ENCODE measurements at regions not wholly inside any gene's neighbourhood (a gene's known extent, or its start where the extent isn't known, plus 50 kb on each side); places are given as distances from the start of the nearest gene placed in this dataset.
"Not testable (repeated sequence)": the region's sequence is repeated elsewhere in the genome, so short reads cannot be mapped to it uniquely, and the experiment has no call there.

- no peaks in the 10 kb centered on the region for H3K36me3 ChIP-seq
- no peak for ATAC-seq (ENCODE audit: low FRiP score in 2 of 2)
- no peaks in the 10 kb centered on the region for H3K27me3 ChIP-seq
- H3K4me3 ChIP-seq = no peak overlapping the region
- WGBS, 2 donors = 88 to 95% methylated on average over 26 to 30 of the region's 30 CpGs
- no peak overlapping the region for H3K27ac ChIP-seq
- TF ChIP-seq EP300 (IDR thresholded peaks at IDR 0.05) = no peak
- TF ChIP-seq POLR2A (IDR thresholded peaks at IDR 0.05) = no peak
- TF ChIP-seq POLR2AphosphoS5 (IDR thresholded peaks at IDR 0.05) = no peak
- no peak for TF ChIP-seq CTCF (IDR thresholded peaks at IDR 0.05)
- DNase-seq = peak in 1 of 2 donors; percentile 60
- H3K9me3 ChIP-seq = no peaks in the 10 kb centered on the region
- H3K4me1 ChIP-seq = no peaks in the 10 kb centered on the region
These were observed 118.1 kb downstream of the TNFRSF13B start for GRCh38 chr17:16853661-16854320.

GRCh38 chr17:16849861-16850260 lies 122.1 kb downstream of the TNFRSF13B start:
- not testable (repeated sequence) for H3K36me3 ChIP-seq; DNase-seq; ATAC-seq (ENCODE audit: low FRiP score in 2 of 2); H3K27me3 ChIP-seq; H3K4me1 ChIP-seq; H3K4me3 ChIP-seq; H3K27ac ChIP-seq; H3K9me3 ChIP-seq
- 74 to 100% methylated on average over 1 to 5 of the region's 7 CpGs for WGBS, 2 donors

- H3K4me3 ChIP-seq; H3K36me3 ChIP-seq; ATAC-seq (ENCODE audit: low FRiP score in 2 of 2); H3K4me1 ChIP-seq; H3K27ac ChIP-seq; H3K9me3 ChIP-seq; H3K27me3 ChIP-seq: not testable (repeated sequence)
- DNase-seq = peak in 1 of 2 donors; percentile 63
- no CpG with 5 or more reads among the region's 14 CpGs for WGBS, 2 donors
These were observed 122.9 kb downstream of the TNFRSF13B start for GRCh38 chr17:16848997-16849396.

- no CpG with 5 or more reads among the region's 9 CpGs for WGBS, 2 donors
- H3K27me3 ChIP-seq; H3K9me3 ChIP-seq; ATAC-seq (ENCODE audit: low FRiP score in 2 of 2); H3K36me3 ChIP-seq; DNase-seq; H3K27ac ChIP-seq; H3K4me3 ChIP-seq; H3K4me1 ChIP-seq: not testable (repeated sequence)
These were observed 126.8 kb downstream of the TNFRSF13B start for GRCh38 chr17:16845098-16845497.

GRCh38 chr17:16844669-16845068 lies 127.2 kb downstream of the TNFRSF13B start:
- H3K27ac ChIP-seq; H3K36me3 ChIP-seq; H3K27me3 ChIP-seq; H3K4me1 ChIP-seq; DNase-seq; ATAC-seq (ENCODE audit: low FRiP score in 2 of 2); H3K4me3 ChIP-seq; H3K9me3 ChIP-seq: not testable (repeated sequence)
- 60% methylated on average over 1 of the region's 6 CpGs; no CpG with 5 or more reads in 1 of the 2 donors for WGBS, 2 donors

- DNase-seq; H3K9me3 ChIP-seq; H3K4me1 ChIP-seq; H3K36me3 ChIP-seq; H3K27me3 ChIP-seq; H3K27ac ChIP-seq; H3K4me3 ChIP-seq; ATAC-seq (ENCODE audit: low FRiP score in 2 of 2): not testable (repeated sequence)
- no CpG with 5 or more reads among the region's 7 CpGs for WGBS, 2 donors
These were observed 128.4 kb downstream of the TNFRSF13B start for GRCh38 chr17:16843511-16843910.

- H3K4me3 ChIP-seq; H3K9me3 ChIP-seq; DNase-seq; H3K36me3 ChIP-seq; H3K4me1 ChIP-seq; ATAC-seq (ENCODE audit: low FRiP score in 2 of 2); H3K27ac ChIP-seq; H3K27me3 ChIP-seq: not testable (repeated sequence)
- 50 to 71% methylated on average over 2 to 4 of the region's 6 CpGs for WGBS, 2 donors
These were observed 129.6 kb downstream of the TNFRSF13B start for GRCh38 chr17:16842346-16842745.

GRCh38 chr17:16841896-16842295 lies 130.0 kb downstream of the TNFRSF13B start:
- H3K27me3 ChIP-seq; DNase-seq; H3K4me1 ChIP-seq; H3K36me3 ChIP-seq; H3K9me3 ChIP-seq; ATAC-seq (ENCODE audit: low FRiP score in 2 of 2); H3K27ac ChIP-seq; H3K4me3 ChIP-seq: not testable (repeated sequence)
- no CpG with 5 or more reads among the region's 10 CpGs for WGBS, 2 donors

- WGBS, 2 donors = no CpG with 5 or more reads among the region's 9 CpGs
- not testable (repeated sequence) for H3K27ac ChIP-seq, H3K9me3 ChIP-seq, H3K4me3 ChIP-seq, H3K27me3 ChIP-seq, H3K36me3 ChIP-seq, DNase-seq, H3K4me1 ChIP-seq
- peak; percentile 16 to 54 for ATAC-seq (ENCODE audit: low FRiP score in 2 of 2)
These were observed 131.7 kb downstream of the TNFRSF13B start for GRCh38 chr17:16840219-16840618.

GRCh38 chr17:16839242-16840175 lies 132.4 kb downstream of the TNFRSF13B start:
- WGBS, 2 donors = 67% methylated on average over 6 of the region's 16 CpGs; no CpG with 5 or more reads in 1 of the 2 donors

GRCh38 chr17:16838795-16839194 lies 133.1 kb downstream of the TNFRSF13B start:
- DNase-seq, H3K27ac ChIP-seq, H3K27me3 ChIP-seq, H3K9me3 ChIP-seq, H3K36me3 ChIP-seq, H3K4me3 ChIP-seq, H3K4me1 ChIP-seq: not testable (repeated sequence)
- WGBS, 2 donors = no CpG with 5 or more reads among the region's 6 CpGs
- ATAC-seq (ENCODE audit: low FRiP score in 2 of 2) = peak; percentile 38 to 73

More at GRCh38 chr17:16839242-16840175, 132.4 kb downstream of the TNFRSF13B start:
- peak; percentile 40 to 68 for ATAC-seq (ENCODE audit: low FRiP score in 2 of 2)
- not testable (repeated sequence) for H3K4me1 ChIP-seq, H3K4me3 ChIP-seq, H3K9me3 ChIP-seq, H3K36me3 ChIP-seq, H3K27me3 ChIP-seq, H3K27ac ChIP-seq, DNase-seq

All from upper lobe of left lung (tissue), 6 donors.